Activated T-cell treated with anti-CD3 and anti-CD28 coated beads, Interleukin-2, amount 50 U/mL, for 48 hours (primary cell): ENCODE measurements at regions not wholly inside any gene's neighbourhood (a gene's known extent, or its start where the extent isn't known, plus 50 kb on each side); places are given as distances from the start of the nearest gene placed in this dataset.

Experiments used
- DNase-seq, 2 experiments: peaks; one replicate each; pipeline ENCODE4 v3.0.0-alpha.2; 2020

DNA sequence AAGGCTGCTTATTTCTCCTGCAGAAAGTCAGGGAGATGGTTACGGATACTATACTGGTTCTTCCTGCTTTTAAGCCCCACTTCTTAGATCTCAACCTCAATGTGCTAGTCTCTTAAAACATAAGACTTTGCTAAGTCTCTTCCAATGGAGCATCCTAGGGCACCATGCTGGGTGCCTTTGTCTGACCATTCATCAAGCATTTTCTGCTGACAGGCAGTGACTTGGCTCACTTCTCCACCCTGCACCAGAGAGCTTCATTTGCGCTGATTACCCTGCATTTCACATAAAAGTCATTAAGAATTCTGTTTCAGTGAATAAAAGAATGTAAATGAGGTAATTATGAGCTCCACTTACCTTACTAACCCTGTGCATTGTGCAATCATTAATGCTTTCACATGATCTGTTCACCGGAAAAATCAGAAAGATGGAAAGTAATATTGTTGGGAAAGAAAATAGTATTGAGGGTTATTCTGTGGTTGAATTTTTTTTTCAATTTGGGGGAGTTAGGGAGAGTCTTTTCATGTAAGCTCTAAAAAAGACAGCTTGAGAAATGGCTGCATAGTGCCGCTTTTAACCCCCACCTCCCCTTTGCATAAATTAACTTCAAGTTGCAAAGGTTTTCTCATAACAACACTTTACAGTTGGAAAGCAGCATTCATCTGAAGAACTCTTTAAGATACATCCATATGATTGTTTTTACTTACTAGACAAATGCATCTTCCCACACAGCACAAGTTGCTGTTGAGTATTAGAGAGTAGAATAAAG lies 677.3 kb upstream of the KIRREL3 start:
- no peak for DNase-seq

- no peak for DNase-seq
Measured at GRCh38 chr11:127675581-127675980, 675.0 kb upstream of the KIRREL3 start.

- no peak for DNase-seq
Measured at GRCh38 chr11:127674754-127675153, 674.2 kb upstream of the KIRREL3 start.

DNA sequence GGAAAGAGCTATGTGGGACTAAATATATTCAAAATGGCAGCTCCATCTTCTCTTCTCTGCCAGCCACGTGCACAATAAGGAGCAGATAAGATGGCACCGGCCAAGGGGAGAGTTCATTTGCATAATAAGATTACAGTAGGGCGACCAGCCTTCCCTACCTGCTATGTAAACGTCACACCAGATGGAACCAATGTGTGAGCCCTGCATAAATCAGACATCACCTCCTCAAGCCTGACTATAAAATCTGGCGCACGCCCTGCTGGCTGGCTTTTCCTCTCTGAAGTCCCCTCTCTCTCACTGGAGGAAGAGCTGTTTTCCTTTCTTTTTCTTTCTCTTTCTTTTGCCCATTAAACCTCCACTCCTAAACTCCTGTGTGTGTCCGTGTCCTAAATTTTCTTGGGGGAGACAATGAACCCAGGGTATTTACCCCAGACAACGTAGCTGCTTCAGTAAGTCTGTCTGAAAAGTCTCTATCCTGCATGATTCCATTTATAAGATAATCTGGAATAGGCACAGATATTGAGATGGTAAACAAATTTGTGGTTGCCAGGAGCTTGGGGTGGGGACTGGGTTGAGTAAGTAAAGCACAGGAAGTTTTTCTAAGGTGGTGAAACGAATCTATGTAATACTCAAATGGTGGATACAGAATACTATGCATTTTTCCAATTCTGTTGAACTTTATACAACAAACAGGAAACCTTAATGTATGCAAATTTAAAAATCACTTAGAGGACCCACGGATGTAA lies 670.0 kb upstream of the KIRREL3 start:
- DNase-seq: no peak

GRCh38 chr11:127656116-127656836 lies 655.7 kb upstream of the KIRREL3 start:
- no peak for DNase-seq

DNA sequence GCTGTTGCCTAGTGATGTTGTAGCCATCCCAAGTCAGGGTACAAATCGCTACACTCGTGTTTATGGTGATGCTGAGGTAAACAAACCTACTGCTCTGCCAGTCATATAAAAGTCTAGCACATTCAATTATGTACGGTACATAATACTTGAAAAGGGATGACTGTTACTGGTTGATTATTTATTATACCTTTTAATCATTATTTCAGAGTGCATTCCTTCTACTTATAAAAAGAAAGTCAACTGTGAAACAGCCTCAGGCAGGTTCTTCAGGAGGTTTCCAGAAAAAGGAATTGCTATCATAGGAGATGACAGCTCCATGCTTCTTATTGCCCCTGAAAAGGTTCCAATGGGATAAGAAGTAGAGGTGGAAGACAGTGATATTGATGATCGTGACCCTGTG lies 652.5 kb upstream of the KIRREL3 start:
- no peak for DNase-seq

- DNase-seq: no peak
Measured at GRCh38 chr11:127651888-127652221, 651.3 kb upstream of the KIRREL3 start.

GRCh38 chr11:127651175-127651887 lies 650.8 kb upstream of the KIRREL3 start:
- DNase-seq: no peak

DNA sequence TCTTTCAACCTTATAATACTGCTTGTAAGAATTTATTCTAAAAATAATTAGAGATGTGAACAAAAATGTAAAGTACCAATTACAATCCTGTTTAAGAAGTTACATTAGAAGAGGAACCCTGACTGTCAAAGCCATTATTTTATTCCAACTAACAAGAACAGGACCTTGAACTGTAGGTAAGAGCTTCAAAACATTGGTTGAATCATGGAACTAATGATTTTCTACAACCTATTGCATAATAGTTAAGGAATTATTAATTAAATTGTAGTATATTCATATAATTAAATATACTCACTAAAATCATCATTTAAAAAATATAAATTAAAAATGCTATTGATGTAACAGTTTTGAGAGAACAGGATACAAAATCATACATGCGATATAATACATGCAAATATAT lies 649.4 kb upstream of the KIRREL3 start:
- no peak for DNase-seq

DNA sequence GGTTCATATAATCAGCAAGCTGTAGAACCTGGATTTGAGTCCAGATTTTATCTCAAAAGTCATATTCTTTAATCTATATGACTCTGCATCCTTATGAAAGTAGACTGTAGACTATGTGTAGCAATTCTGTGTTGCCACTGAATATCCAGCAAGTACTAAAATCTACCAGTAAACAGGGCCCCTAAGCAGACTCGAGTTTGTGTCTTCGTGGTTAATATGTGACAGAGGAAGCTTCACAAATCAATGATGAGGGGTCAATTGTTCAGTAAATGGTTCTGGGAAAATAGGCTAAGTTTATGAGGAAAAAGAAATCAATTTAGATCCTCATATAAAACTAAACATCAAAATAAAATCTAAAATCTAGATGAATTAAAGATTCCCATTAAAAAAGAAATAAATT lies 648.5 kb upstream of the KIRREL3 start:
- no peak for DNase-seq

GRCh38 chr11:127648583-127648982 lies 648.0 kb upstream of the KIRREL3 start:
- DNase-seq: no peak

GRCh38 chr11:127644366-127644765 lies 643.8 kb upstream of the KIRREL3 start:
- no peak for DNase-seq

DNA sequence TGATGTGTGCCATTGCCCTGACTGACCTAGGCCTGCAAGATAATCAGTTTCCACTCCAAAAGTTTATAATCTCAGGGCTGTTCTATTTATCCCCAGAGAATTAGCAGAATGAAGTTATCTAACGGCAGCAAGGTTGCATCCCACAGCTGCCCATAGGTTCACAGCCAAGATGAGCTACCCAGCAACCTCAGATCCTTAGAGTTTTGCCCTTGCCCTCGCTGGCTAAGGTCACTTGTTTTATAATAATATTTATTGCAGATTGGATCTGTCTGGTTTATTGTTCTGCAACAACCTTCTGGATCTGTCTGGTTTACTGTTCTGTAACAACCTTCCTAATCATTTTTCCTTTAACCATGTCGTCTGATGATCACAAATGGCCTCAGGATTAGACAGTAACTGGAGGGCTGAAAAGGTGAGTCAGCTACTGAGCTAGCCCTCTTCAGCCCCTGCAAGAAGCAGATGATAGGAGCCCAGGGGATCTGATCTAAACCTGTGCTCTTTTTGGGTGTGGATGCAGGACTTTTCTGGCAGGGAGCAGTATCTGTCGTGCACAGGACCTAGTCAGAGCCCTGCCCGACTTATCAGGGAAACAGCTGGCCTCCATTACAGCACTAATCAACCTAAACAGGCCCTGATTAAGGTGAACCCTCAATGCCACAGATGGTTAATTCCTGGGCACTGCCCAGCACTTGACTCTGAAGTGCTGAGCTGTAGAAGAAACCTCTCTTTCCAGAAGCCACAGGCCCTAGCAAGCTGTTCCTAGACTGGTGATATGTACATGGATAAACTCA lies 642.9 kb upstream of the KIRREL3 start:
- DNase-seq: no peak

DNA sequence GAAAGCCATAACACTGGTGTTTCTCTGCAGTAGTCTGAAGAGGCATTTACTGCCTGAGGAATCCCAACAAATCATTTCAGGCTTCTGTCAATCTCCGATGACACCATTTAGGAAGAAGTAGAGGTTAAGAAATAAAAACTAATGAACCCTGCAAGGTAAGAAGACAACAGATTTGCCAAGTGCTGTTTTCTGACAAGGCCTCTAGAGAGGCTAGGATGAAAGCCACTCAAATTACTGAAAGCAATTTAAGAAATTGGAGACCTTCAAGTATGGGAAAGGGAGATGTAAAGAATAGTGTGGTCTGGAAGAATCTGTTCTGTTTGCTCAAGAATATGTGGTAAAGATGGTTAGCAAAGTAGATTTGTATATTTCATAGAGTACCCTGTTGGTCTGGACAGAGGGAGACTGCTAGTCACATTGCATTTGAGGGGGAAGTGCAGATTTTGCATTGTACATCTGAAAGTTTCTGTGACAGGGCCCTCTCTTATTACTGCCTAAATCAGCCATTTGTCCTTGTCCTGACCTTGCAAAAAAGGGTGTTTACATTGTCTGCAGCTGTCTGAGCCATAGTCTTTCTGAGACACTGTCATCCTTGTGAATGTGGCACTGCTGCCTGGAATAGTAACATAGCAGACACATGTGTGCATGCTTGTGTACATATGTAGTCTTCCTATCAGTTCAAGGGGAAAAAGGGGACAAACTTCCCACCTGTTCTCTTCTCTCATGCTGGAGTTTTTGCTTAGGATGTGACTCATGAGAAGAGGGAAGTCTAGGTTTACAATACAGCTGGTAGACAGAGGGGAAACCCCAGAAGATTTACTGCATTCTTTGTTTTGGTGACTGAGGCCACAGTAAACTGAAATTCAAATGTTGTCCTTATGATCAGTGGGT lies 640.2 kb upstream of the KIRREL3 start:
- DNase-seq: no peak

GRCh38 chr11:127639916-127640315 lies 639.3 kb upstream of the KIRREL3 start:
- no peak for DNase-seq

GRCh38 chr11:127632976-127633680 lies 632.6 kb upstream of the KIRREL3 start:
- no peak for DNase-seq

GRCh38 chr11:127632546-127632945 lies 632.0 kb upstream of the KIRREL3 start:
- no peak for DNase-seq

GRCh38 chr11:127631974-127632373 lies 631.4 kb upstream of the KIRREL3 start:
- no peak for DNase-seq

- DNase-seq: no peak
Measured at GRCh38 chr11:127629200-127629599, 628.6 kb upstream of the KIRREL3 start.

DNA sequence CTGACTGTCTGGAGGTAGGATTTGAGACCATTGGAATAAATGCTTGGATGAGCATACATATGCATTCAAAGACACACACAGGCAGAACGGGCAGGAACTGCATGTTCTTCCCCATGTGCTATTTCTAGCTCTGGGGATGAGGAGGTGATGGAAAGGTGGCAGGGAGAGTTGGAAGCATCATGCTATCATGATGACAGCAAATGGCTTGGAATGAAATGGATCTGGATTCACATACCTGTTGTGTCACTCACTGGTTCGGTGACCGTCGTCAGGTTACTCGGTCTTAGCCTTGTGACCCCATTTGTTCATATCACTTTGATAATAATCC lies 627.9 kb upstream of the KIRREL3 start:
- no peak for DNase-seq
